ENCODE measurements at regions not wholly inside any gene's neighbourhood (a gene's known extent, or its start where the extent isn't known, plus 50 kb on each side); places are given as distances from the start of the nearest gene placed in this dataset.

GRCh38 chr2:67772216-67773170 is 290.3 kb downstream of the C1D start:
- TF ChIP-seq ZNF70 (CRISPR knock-in tag; IDR thresholded peaks at IDR 0.05) (no peak), SNAI2 (CRISPR knock-in tag; IDR thresholded peaks at IDR 0.05) (no peak), PATZ1 (CRISPR knock-in tag; IDR thresholded peaks at IDR 0.05; ENCODE audit: borderline replicate concordance) (no peak), CSRNP3 (CRISPR knock-in tag; IDR thresholded peaks at IDR 0.05) (no peak), ARNTL (CRISPR knock-in tag; IDR thresholded peaks at IDR 0.05; ENCODE audit: borderline replicate concordance, low read depth) (no peak), POU6F1 (CRISPR knock-in tag; IDR thresholded peaks at IDR 0.05; ENCODE audit: borderline replicate concordance, low read depth) (no peak), ZFP30 (CRISPR knock-in tag; IDR thresholded peaks at IDR 0.05) (no peak), PPARA (CRISPR knock-in tag; IDR thresholded peaks at IDR 0.05; ENCODE audit: borderline replicate concordance) (no peak), TOX (CRISPR knock-in tag; IDR thresholded peaks at IDR 0.05; ENCODE audit: borderline replicate concordance) (no peak), ZC3H10 (CRISPR knock-in tag; IDR thresholded peaks at IDR 0.05) (no peak), TSHZ2 (CRISPR knock-in tag; IDR thresholded peaks at IDR 0.05) (no peak), OSR1 (CRISPR knock-in tag; IDR thresholded peaks at IDR 0.05) (no peak), ZNF565 (CRISPR knock-in tag; conservative IDR thresholded peaks at IDR 0.05; ENCODE audit: low read depth) (no peak), ZFP3 (CRISPR knock-in tag; IDR thresholded peaks at IDR 0.05) (no peak)
- ATAC-seq: no peak

GRCh38 chr2:67773851-67774250 is 289.0 kb downstream of the C1D start:
- no peak for ATAC-seq
- TF ChIP-seq CREB5 (CRISPR knock-in tag; IDR thresholded peaks at IDR 0.05; ENCODE audit: low read depth) (no peak), POU6F1 (CRISPR knock-in tag; IDR thresholded peaks at IDR 0.05; ENCODE audit: borderline replicate concordance, low read depth) (no peak)

- no peak for ATAC-seq
- TF ChIP-seq TOX (CRISPR knock-in tag; IDR thresholded peaks at IDR 0.05; ENCODE audit: borderline replicate concordance) (no peak), CSRNP3 (CRISPR knock-in tag; IDR thresholded peaks at IDR 0.05) (no peak)
These were observed 286.5 kb downstream of the C1D start for GRCh38 chr2:67776276-67776675.
